Spleen (tissue), 7 donors: ENCODE measurements at regions not wholly inside any gene's neighbourhood (a gene's known extent, or its start where the extent isn't known, plus 50 kb on each side); places are given as distances from the start of the nearest gene placed in this dataset.

Experiments used
- CTCF ChIP-seq, 11 experiments: fragments of 200-600 bp in 7 of 11; fragments of 450-650 bp in 4 of 11; sonication (generic) in 4 of 11; IDR thresholded peaks in 8 of 11; conservative IDR thresholded peaks in 3 of 11; 1 replicate in 7 of 11; 2 replicates in 4 of 11; pipeline versions ENCODE4 v1.4.0 to v1.8.0; 2016 to 2021; ENCODE audit warnings: antibody characterized with exemption in 11 of 11, inconsistent platforms in 4 of 11, mild to moderate bottlenecking in 1 of 11
- POLR2A ChIP-seq, 3 donors: fragments of 450-650 bp; IDR thresholded peaks; one replicate each; pipeline ENCODE4 v1.5.1; 2017; ENCODE audit warnings: antibody characterized with exemption in 3 of 3, mild to moderate bottlenecking in 1 of 3
- POLR2AphosphoS5 ChIP-seq, 3 donors: sonication (generic); formaldehyde crosslinking; IDR thresholded peaks; one replicate each; pipeline ENCODE4 v1.5.1; 2017; ENCODE audit warnings: antibody characterized with exemption in 3 of 3
- donor health status: DM: no; HTN: no; CAD: no; lungs with moderate emphysema.
- donor health status: DM: no; HTN: no; CAD: no.
- donor health status: DM: no; HTN: no; CAD: no.

- peak; percentile 59 to 87 (median 77) for TF ChIP-seq CTCF (IDR thresholded peaks at IDR 0.05 in 8 of 11, conservative IDR thresholded peaks at IDR 0.05 in 3 of 11)
- peak in 1 of 3 donors; percentile 84 for TF ChIP-seq POLR2AphosphoS5 (IDR thresholded peaks at IDR 0.05)
- TF ChIP-seq POLR2A (IDR thresholded peaks at IDR 0.05), result no peak
Observed at GRCh38 chr6:25017932-25018567, 82.3 kb upstream of the RIPOR2 start.
